ENCODE measurements at regions not wholly inside any gene's neighbourhood (a gene's known extent, or its start where the extent isn't known, plus 50 kb on each side); places are given as distances from the start of the nearest gene placed in this dataset.

DNA sequence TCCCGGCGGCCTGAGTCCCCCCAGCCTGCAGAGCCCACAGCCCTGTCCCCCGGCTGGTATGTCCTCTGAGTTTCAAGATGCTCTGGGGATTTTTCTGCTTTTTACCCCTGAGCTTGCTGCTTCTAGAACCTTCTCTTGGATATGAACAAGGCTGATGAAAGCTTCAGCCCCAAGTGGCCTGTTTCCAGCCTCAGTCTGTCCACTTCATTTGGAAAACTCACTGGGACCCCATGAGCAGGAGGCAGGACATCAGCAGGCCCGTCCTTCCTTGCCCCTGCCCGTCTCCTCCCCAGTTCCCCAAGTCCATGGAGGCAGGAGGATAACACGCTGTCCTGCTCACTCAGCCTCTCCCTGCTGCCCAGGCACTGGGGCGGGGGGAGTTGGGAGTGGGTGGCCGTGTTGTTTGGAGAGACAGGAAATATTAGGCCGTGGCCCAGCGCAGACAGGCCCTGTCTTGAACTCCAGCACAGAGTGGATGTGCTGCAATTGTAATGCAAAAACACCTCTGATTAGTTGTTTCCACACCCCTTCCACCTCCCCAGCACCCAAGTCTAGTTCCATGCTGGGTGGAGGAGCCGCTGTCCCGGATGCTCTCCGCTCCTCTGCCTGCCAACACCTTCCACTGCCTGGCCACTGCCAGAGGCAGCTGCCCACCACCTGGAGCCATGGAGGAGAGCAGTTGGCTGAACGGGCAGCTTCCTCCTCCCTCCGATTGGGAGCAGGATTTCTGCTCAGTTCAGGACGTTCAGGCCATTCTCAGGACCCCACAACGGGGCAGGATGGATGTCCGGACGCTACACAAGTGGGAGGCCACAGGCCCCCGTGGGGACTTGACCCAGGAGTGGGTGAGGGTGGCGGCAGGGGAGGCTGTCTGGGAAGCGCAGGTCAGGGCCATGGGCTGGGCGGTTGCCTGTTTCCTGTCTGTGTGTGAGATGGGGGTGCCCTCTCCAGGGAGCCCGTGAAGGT lies 216.9 kb upstream of the GSE1 start:
- no peaks in the 10 kb centered on the region for H3K36me3 ChIP-seq (ENCODE audit: control insufficient read depth, insufficient read depth, low read length)
- H3K9me3 ChIP-seq (ENCODE audit: control insufficient read depth, insufficient read depth, low read length): no peaks in the 10 kb centered on the region
- ATAC-seq: no peak
- no peaks in the 10 kb centered on the region for H3K9me3 Mint-ChIP-seq
- H3K4me1 ChIP-seq (ENCODE audit: control insufficient read depth, insufficient read depth, low read length): no peaks in the 10 kb centered on the region
- peak in 1 of 2 donors; percentile 10 for DNase-seq
- H3K36me3 Mint-ChIP-seq: no peaks in the 10 kb centered on the region
- no peaks in the 10 kb centered on the region for H3K4me1 Mint-ChIP-seq
- intact Hi-C loops (cut with micrococcal nuclease): no loop called here
- no peak overlapping the region for H3K4me3 ChIP-seq (ENCODE audit: low read length)
- TF ChIP-seq, protein P1, sequence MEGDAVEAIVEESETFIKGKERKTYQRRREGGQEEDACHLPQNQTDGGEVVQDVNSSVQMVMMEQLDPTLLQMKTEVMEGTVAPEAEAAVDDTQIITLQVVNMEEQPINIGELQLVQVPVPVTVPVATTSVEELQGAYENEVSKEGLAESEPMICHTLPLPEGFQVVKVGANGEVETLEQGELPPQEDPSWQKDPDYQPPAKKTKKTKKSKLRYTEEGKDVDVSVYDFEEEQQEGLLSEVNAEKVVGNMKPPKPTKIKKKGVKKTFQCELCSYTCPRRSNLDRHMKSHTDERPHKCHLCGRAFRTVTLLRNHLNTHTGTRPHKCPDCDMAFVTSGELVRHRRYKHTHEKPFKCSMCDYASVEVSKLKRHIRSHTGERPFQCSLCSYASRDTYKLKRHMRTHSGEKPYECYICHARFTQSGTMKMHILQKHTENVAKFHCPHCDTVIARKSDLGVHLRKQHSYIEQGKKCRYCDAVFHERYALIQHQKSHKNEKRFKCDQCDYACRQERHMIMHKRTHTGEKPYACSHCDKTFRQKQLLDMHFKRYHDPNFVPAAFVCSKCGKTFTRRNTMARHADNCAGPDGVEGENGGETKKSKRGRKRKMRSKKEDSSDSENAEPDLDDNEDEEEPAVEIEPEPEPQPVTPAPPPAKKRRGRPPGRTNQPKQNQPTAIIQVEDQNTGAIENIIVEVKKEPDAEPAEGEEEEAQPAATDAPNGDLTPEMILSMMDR (IDR thresholded peaks at IDR 0.05): no peak
- WGBS (ENCODE audit: insufficient coverage): 53% methylated on average over 24 of the region's 24 CpGs
- no peaks in the 10 kb centered on the region for H3K27me3 ChIP-seq (ENCODE audit: control insufficient read depth, insufficient read depth, low read length)
- no peak overlapping the region for H3K27ac Mint-ChIP-seq
- no peak overlapping the region for H3K27ac ChIP-seq (ENCODE audit: low read length)
- H3K27me3 Mint-ChIP-seq (ENCODE audit: low read depth in 2 of 2): peaks cover 0 to 5% of the 10 kb centered on the region in 2 donors
- no peak overlapping the region for H3K4me3 Mint-ChIP-seq

DNA sequence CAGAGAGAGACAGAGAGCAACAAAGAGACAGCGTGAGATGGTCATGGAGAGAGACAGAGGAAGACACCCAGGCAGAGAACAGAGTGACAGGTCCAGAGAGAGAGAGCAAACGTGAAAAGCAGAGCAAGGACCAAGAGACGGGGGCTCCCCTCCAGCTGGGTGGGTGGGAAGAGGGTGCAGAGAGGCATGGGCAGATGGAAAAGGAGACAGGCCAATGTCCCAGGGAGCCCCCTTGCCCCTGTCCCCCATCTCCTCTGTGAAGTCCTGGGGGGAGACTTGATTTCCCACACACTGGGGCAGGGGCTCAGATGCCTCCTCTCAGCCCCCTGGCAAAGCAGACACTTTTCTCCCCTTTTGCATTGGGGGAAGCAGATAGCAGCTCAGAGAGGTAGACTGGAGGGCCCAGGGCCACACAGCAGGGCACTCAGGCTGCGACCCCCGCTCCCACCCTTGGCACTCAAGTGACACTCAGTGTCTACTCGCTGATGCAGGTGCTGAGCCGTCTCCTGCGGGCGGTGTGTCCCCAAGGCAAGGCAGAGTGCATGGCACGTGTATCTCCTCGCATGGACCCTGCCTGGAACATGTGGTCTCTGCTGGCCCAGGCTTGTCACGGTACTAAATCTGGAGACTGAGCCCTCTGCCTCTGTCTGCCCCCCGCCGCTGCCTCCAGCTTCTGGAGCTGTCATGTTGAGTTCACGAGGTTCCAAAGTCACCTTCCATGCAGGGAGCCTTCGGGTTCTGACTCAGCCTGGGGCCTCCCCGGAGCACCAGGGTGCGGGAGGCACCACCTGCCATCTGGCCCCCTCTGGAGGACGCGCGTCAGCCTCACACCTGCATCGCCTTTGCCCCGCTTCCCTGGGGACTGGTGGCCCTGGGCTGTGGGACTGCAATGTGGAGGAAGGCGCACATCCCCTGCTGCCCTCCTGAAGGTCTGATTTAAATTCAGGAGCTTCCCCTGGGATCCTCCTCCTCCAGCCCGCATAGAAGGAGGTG lies 215.9 kb upstream of the GSE1 start:
- Histone ChIP-seq H3K9me3 (ENCODE audit: control insufficient read depth, insufficient read depth, low read length) (no peaks in the 10 kb centered on the region), H3K27ac (ENCODE audit: low read length) (no peak overlapping the region), H3K27me3 (ENCODE audit: control insufficient read depth, insufficient read depth, low read length) (no peaks in the 10 kb centered on the region), H3K36me3 (ENCODE audit: control insufficient read depth, insufficient read depth, low read length) (no peaks in the 10 kb centered on the region), H3K4me1 (ENCODE audit: control insufficient read depth, insufficient read depth, low read length) (no peaks in the 10 kb centered on the region), H3K4me3 (ENCODE audit: low read length) (no peak overlapping the region)
- 72% methylated on average over 24 of the region's 25 CpGs for WGBS (ENCODE audit: insufficient coverage)
- TF ChIP-seq, protein P1 (IDR thresholded peaks at IDR 0.05): no peak
- H3K4me1 Mint-ChIP-seq: no peaks in the 10 kb centered on the region
- H3K27ac Mint-ChIP-seq: no peak overlapping the region
- intact Hi-C loops (cut with micrococcal nuclease): no loop called here
- no peak for ATAC-seq
- peaks cover 0 to 5% of the 10 kb centered on the region in 2 donors for H3K27me3 Mint-ChIP-seq (ENCODE audit: low read depth in 2 of 2)
- no peaks in the 10 kb centered on the region for H3K36me3 Mint-ChIP-seq
- DNase-seq: peak in 1 of 2 donors; percentile 10
- no peaks in the 10 kb centered on the region for H3K9me3 Mint-ChIP-seq
- no peak overlapping the region for H3K4me3 Mint-ChIP-seq

DNA sequence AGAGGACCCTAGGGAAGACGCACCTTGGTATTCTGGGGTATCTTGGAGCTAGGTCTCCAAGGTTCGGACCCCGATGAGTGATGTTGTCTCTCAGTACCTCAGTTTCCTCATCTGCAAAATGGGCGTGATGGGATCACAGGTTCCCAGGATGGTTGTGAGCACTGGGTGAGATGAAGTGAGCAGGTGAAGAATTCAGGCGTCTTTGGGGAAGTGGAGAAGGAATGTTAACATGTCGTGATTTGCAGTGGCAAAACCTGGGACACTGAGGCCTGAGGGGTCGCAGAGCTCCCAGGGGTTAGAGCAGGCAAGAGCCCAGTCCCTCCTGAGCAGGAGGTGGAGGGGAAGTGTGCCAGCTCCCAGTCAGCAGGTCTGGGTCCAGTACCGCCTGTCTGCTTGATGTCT lies 215.1 kb upstream of the GSE1 start:
- DNase-seq (peak in 1 of 2 donors; percentile 7), ATAC-seq (no peak)
- Histone ChIP-seq H3K27ac (ENCODE audit: low read length) (no peak overlapping the region), H3K27me3 (ENCODE audit: control insufficient read depth, insufficient read depth, low read length) (no peaks in the 10 kb centered on the region), H3K9me3 (ENCODE audit: control insufficient read depth, insufficient read depth, low read length) (no peaks in the 10 kb centered on the region), H3K4me1 (ENCODE audit: control insufficient read depth, insufficient read depth, low read length) (no peaks in the 10 kb centered on the region), H3K36me3 (ENCODE audit: control insufficient read depth, insufficient read depth, low read length) (no peaks in the 10 kb centered on the region), H3K4me3 (ENCODE audit: low read length) (no peak overlapping the region)
- Mint-ChIP-seq H3K36me3 (no peaks in the 10 kb centered on the region), H3K27me3 (ENCODE audit: low read depth in 2 of 2) (peaks cover 0 to 5% of the 10 kb centered on the region in 2 donors), H3K9me3 (no peaks in the 10 kb centered on the region), H3K4me3 (no peak overlapping the region), H3K27ac (no peak overlapping the region), H3K4me1 (no peaks in the 10 kb centered on the region)
- 91% methylated on average over 8 of the region's 8 CpGs for WGBS (ENCODE audit: insufficient coverage)
- intact Hi-C loops (cut with micrococcal nuclease): no loop called here
- TF ChIP-seq, protein P1 (IDR thresholded peaks at IDR 0.05): no peak
